Endothelial cell of umbilical vein (primary cell): ENCODE measurements at regions not wholly inside any gene's neighbourhood (a gene's known extent, or its start where the extent isn't known, plus 50 kb on each side); places are given as distances from the start of the nearest gene placed in this dataset.
A peak's percentile ranks its signal among the peaks of the same experiment; 100 is the strongest.

Experiments
- POLR2A ChIP-seq: IDR thresholded peaks from 2 replicates; pipeline ENCODE4 v1.6.1; 2012; ENCODE audit warnings: low read depth, mild to moderate bottlenecking, control low read depth, low read length
- TF ChIP-seq, protein P1 (sequence below): IDR thresholded peaks from 2 replicates; pipeline ENCODE4 v1.6.1; 2011; ENCODE audit not compliant: insufficient read depth, insufficient read length
- TF ChIP-seq, protein P2 (sequence below), 2 donors: IDR thresholded peaks; 1 replicate in 1 of 2; 2 replicates in 1 of 2; pipeline ENCODE4 v1.5.1; 2011; ENCODE audit warnings: low read length in 2 of 2, mild to moderate bottlenecking in 2 of 2, moderate library complexity in 2 of 2, control low read depth in 1 of 2, inconsistent platforms in 1 of 2, low read depth in 1 of 2; ENCODE audit not compliant: insufficient read depth in 1 of 2; ENCODE audit errors: extremely low read depth in 1 of 2

DNA sequence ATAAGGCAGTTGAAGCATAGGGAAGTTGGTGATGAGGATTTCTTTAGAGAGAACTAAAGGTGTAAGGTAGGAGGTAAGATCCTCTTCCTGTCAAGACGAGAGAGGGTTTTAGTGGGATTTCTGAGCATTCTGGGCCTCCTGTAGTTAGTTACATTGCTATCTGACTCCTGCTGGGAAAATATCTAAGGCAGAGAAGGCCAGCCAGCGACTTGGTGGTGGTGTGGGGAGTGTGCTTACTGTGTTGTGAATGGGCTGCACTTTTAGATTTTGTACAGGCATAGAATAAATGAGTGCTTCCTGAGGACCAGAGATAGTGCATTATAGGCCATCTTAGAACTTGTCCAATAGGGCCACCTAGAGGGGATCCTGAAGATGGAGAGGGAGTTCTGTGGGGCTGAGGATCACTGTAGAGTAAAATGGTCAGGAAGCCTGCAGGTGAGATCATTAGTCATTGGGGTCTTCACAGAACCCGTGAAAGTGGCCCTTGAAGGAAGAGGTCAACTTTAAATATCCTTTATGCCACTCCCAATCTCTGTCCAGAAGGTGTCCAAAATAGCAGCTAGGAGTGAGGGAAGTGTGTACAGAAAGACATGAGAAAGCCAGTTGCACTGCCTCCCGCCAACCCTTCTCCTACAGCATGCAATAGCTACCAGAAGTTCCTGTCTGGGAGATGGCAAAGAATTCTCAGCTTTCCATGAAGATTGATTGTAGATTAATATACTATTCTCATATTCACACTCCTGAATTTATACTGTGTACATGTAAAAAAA, 266.6 kb downstream of the POLR1F start:
- no peak for TF ChIP-seq POLR2A
- TF ChIP-seq, protein P1, sequence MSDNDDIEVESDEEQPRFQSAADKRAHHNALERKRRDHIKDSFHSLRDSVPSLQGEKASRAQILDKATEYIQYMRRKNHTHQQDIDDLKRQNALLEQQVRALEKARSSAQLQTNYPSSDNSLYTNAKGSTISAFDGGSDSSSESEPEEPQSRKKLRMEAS = no peak
- TF ChIP-seq, protein P2, sequence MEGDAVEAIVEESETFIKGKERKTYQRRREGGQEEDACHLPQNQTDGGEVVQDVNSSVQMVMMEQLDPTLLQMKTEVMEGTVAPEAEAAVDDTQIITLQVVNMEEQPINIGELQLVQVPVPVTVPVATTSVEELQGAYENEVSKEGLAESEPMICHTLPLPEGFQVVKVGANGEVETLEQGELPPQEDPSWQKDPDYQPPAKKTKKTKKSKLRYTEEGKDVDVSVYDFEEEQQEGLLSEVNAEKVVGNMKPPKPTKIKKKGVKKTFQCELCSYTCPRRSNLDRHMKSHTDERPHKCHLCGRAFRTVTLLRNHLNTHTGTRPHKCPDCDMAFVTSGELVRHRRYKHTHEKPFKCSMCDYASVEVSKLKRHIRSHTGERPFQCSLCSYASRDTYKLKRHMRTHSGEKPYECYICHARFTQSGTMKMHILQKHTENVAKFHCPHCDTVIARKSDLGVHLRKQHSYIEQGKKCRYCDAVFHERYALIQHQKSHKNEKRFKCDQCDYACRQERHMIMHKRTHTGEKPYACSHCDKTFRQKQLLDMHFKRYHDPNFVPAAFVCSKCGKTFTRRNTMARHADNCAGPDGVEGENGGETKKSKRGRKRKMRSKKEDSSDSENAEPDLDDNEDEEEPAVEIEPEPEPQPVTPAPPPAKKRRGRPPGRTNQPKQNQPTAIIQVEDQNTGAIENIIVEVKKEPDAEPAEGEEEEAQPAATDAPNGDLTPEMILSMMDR (IDR thresholded peaks at IDR 0.05; ENCODE audit: extremely low read depth in 1 of 2, insufficient read depth in 1 of 2, low read depth in 1 of 2, low read length in 2 of 2) = peak; percentile 20 to 21
